ENCODE measurements at regions not wholly inside any gene's neighbourhood (a gene's known extent, or its start where the extent isn't known, plus 50 kb on each side); places are given as distances from the start of the nearest gene placed in this dataset.

- Histone ChIP-seq H3K9me3 (ENCODE audit: control insufficient read depth in 3 of 3, low read length in 3 of 3) (no peaks in the 10 kb centered on the region), H3K27me3 (ENCODE audit: control insufficient read depth in 3 of 3, insufficient read depth in 3 of 3, low read length in 3 of 3) (peaks cover 3 to 4% (median 3%) of the 10 kb centered on the region in 3 donors), H3K27ac (ENCODE audit: low read depth, low read length) (no peak overlapping the region), H3K4me1 (ENCODE audit: control insufficient read depth in 3 of 3, insufficient read depth in 3 of 3, low read length in 3 of 3) (no peaks in the 10 kb centered on the region), H3K4me3 (ENCODE audit: low read length in 3 of 3) (no peak overlapping the region), H3K9ac (ENCODE audit: low read depth in 1 of 3, low read length in 3 of 3) (no peak overlapping the region), H3K36me3 (ENCODE audit: control insufficient read depth in 3 of 3, insufficient read depth in 3 of 3, low read length in 3 of 3) (no peaks in the 10 kb centered on the region)
Measured at GRCh38 chr12:4047421-4047820, 174.2 kb upstream of the PARP11 start.

- Histone ChIP-seq H3K4me3 (ENCODE audit: low read length in 3 of 3) (no peak overlapping the region), H3K27me3 (ENCODE audit: control insufficient read depth in 3 of 3, insufficient read depth in 3 of 3, low read length in 3 of 3) (peaks cover 3 to 4% (median 3%) of the 10 kb centered on the region in 3 donors), H3K36me3 (ENCODE audit: control insufficient read depth in 3 of 3, insufficient read depth in 3 of 3, low read length in 3 of 3) (no peaks in the 10 kb centered on the region), H3K9me3 (ENCODE audit: control insufficient read depth in 3 of 3, low read length in 3 of 3) (no peaks in the 10 kb centered on the region), H3K4me1 (ENCODE audit: control insufficient read depth in 3 of 3, insufficient read depth in 3 of 3, low read length in 3 of 3) (no peaks in the 10 kb centered on the region), H3K9ac (ENCODE audit: low read depth in 1 of 3, low read length in 3 of 3) (no peak overlapping the region), H3K27ac (ENCODE audit: low read depth, low read length) (no peak overlapping the region)
Measured at GRCh38 chr12:4046495-4046840, 173.3 kb upstream of the PARP11 start.

GRCh38 chr12:4045786-4046494 is 172.7 kb upstream of the PARP11 start:
- Histone ChIP-seq H3K36me3 (ENCODE audit: control insufficient read depth in 3 of 3, insufficient read depth in 3 of 3, low read length in 3 of 3) (no peaks in the 10 kb centered on the region), H3K9me3 (ENCODE audit: control insufficient read depth in 3 of 3, low read length in 3 of 3) (no peaks in the 10 kb centered on the region), H3K4me1 (ENCODE audit: control insufficient read depth in 3 of 3, insufficient read depth in 3 of 3, low read length in 3 of 3) (no peaks in the 10 kb centered on the region), H3K9ac (ENCODE audit: low read depth in 1 of 3, low read length in 3 of 3) (no peak overlapping the region), H3K27me3 (ENCODE audit: control insufficient read depth in 3 of 3, insufficient read depth in 3 of 3, low read length in 3 of 3) (peaks cover 3 to 4% (median 3%) of the 10 kb centered on the region in 3 donors), H3K4me3 (ENCODE audit: low read length in 3 of 3) (no peak overlapping the region), H3K27ac (ENCODE audit: low read depth, low read length) (no peak overlapping the region)

- no peaks in the 10 kb centered on the region for H3K9me3 ChIP-seq (ENCODE audit: control insufficient read depth in 3 of 3, low read length in 3 of 3)
- H3K9ac ChIP-seq (ENCODE audit: low read depth in 1 of 3, low read length in 3 of 3): no peak overlapping the region
- peaks cover 3 to 4% (median 3%) of the 10 kb centered on the region in 3 donors for H3K27me3 ChIP-seq (ENCODE audit: control insufficient read depth in 3 of 3, insufficient read depth in 3 of 3, low read length in 3 of 3)
- no peak overlapping the region for H3K27ac ChIP-seq (ENCODE audit: low read depth, low read length)
- H3K36me3 ChIP-seq (ENCODE audit: control insufficient read depth in 3 of 3, insufficient read depth in 3 of 3, low read length in 3 of 3): no peaks in the 10 kb centered on the region
- H3K4me3 ChIP-seq (ENCODE audit: low read length in 3 of 3): no peak overlapping the region
- H3K4me1 ChIP-seq (ENCODE audit: control insufficient read depth in 3 of 3, insufficient read depth in 3 of 3, low read length in 3 of 3): no peaks in the 10 kb centered on the region
Measured at GRCh38 chr12:4044736-4045730, 171.8 kb upstream of the PARP11 start.

- Histone ChIP-seq H3K9ac (ENCODE audit: low read depth in 1 of 3, low read length in 3 of 3) (no peak overlapping the region), H3K36me3 (ENCODE audit: control insufficient read depth in 3 of 3, insufficient read depth in 3 of 3, low read length in 3 of 3) (no peaks in the 10 kb centered on the region), H3K9me3 (ENCODE audit: control insufficient read depth in 3 of 3, low read length in 3 of 3) (no peaks in the 10 kb centered on the region), H3K4me3 (ENCODE audit: low read length in 3 of 3) (no peak overlapping the region), H3K27me3 (ENCODE audit: control insufficient read depth in 3 of 3, insufficient read depth in 3 of 3, low read length in 3 of 3) (peaks cover 3 to 4% (median 3%) of the 10 kb centered on the region in 3 donors), H3K27ac (ENCODE audit: low read depth, low read length) (no peak overlapping the region), H3K4me1 (ENCODE audit: control insufficient read depth in 3 of 3, insufficient read depth in 3 of 3, low read length in 3 of 3) (no peaks in the 10 kb centered on the region)
Measured at GRCh38 chr12:4044101-4044500, 170.9 kb upstream of the PARP11 start.

GRCh38 chr12:4041187-4041885 is 168.1 kb upstream of the PARP11 start:
- Histone ChIP-seq H3K27me3 (ENCODE audit: control insufficient read depth in 3 of 3, insufficient read depth in 3 of 3, low read length in 3 of 3) (peaks cover 2 to 3% (median 2%) of the 10 kb centered on the region in 3 donors), H3K9ac (ENCODE audit: low read depth in 1 of 3, low read length in 3 of 3) (no peak overlapping the region), H3K27ac (ENCODE audit: low read depth, low read length) (no peak overlapping the region), H3K4me1 (ENCODE audit: control insufficient read depth in 3 of 3, insufficient read depth in 3 of 3, low read length in 3 of 3) (no peaks in the 10 kb centered on the region), H3K4me3 (ENCODE audit: low read length in 3 of 3) (no peak overlapping the region), H3K9me3 (ENCODE audit: control insufficient read depth in 3 of 3, low read length in 3 of 3) (no peaks in the 10 kb centered on the region), H3K36me3 (ENCODE audit: control insufficient read depth in 3 of 3, insufficient read depth in 3 of 3, low read length in 3 of 3) (no peaks in the 10 kb centered on the region)

- Histone ChIP-seq H3K9ac (ENCODE audit: low read depth in 1 of 3, low read length in 3 of 3) (no peak overlapping the region), H3K36me3 (ENCODE audit: control insufficient read depth in 3 of 3, insufficient read depth in 3 of 3, low read length in 3 of 3) (no peaks in the 10 kb centered on the region), H3K9me3 (ENCODE audit: control insufficient read depth in 3 of 3, low read length in 3 of 3) (no peaks in the 10 kb centered on the region), H3K4me3 (ENCODE audit: low read length in 3 of 3) (no peak overlapping the region), H3K27ac (ENCODE audit: low read depth, low read length) (no peak overlapping the region), H3K27me3 (ENCODE audit: control insufficient read depth in 3 of 3, insufficient read depth in 3 of 3, low read length in 3 of 3) (peaks cover 0 to 3% (median 0%) of the 10 kb centered on the region in 3 donors), H3K4me1 (ENCODE audit: control insufficient read depth in 3 of 3, insufficient read depth in 3 of 3, low read length in 3 of 3) (no peaks in the 10 kb centered on the region)
Measured at GRCh38 chr12:4039931-4040330, 166.7 kb upstream of the PARP11 start.

GRCh38 chr12:4037747-4038312 is 164.6 kb upstream of the PARP11 start:
- H3K27me3 ChIP-seq (ENCODE audit: control insufficient read depth in 3 of 3, insufficient read depth in 3 of 3, low read length in 3 of 3): no peaks in the 10 kb centered on the region
- no peak overlapping the region for H3K4me3 ChIP-seq (ENCODE audit: low read length in 3 of 3)
- no peak overlapping the region for H3K9ac ChIP-seq (ENCODE audit: low read depth in 1 of 3, low read length in 3 of 3)
- H3K4me1 ChIP-seq (ENCODE audit: control insufficient read depth in 3 of 3, insufficient read depth in 3 of 3, low read length in 3 of 3): no peaks in the 10 kb centered on the region
- H3K27ac ChIP-seq (ENCODE audit: low read depth, low read length): no peak overlapping the region
- no peaks in the 10 kb centered on the region for H3K9me3 ChIP-seq (ENCODE audit: control insufficient read depth in 3 of 3, low read length in 3 of 3)
- no peaks in the 10 kb centered on the region for H3K36me3 ChIP-seq (ENCODE audit: control insufficient read depth in 3 of 3, insufficient read depth in 3 of 3, low read length in 3 of 3)

- H3K9ac ChIP-seq (ENCODE audit: low read depth in 1 of 3, low read length in 3 of 3): no peak overlapping the region
- H3K27ac ChIP-seq (ENCODE audit: low read depth, low read length): no peak overlapping the region
- no peaks in the 10 kb centered on the region for H3K9me3 ChIP-seq (ENCODE audit: control insufficient read depth in 3 of 3, low read length in 3 of 3)
- peaks cover 0 to 1% (median 0%) of the 10 kb centered on the region in 3 donors for H3K27me3 ChIP-seq (ENCODE audit: control insufficient read depth in 3 of 3, insufficient read depth in 3 of 3, low read length in 3 of 3)
- no peak overlapping the region for H3K4me3 ChIP-seq (ENCODE audit: low read length in 3 of 3)
- H3K4me1 ChIP-seq (ENCODE audit: control insufficient read depth in 3 of 3, insufficient read depth in 3 of 3, low read length in 3 of 3): peaks cover 0 to 4% (median 4%) of the 10 kb centered on the region in 3 donors
- no peaks in the 10 kb centered on the region for H3K36me3 ChIP-seq (ENCODE audit: control insufficient read depth in 3 of 3, insufficient read depth in 3 of 3, low read length in 3 of 3)
Measured at GRCh38 chr12:4036671-4037271, 163.6 kb upstream of the PARP11 start.

All from skeletal muscle tissue (tissue), 3 donors.